SJCRH30 (cell line): ENCODE measurements at regions not wholly inside any gene's neighbourhood (a gene's known extent, or its start where the extent isn't known, plus 50 kb on each side); places are given as distances from the start of the nearest gene placed in this dataset.

ENCODE experiments used
- DNase-seq, 2 experiments: peaks; one replicate each; pipeline ENCODE4 v3.0.0-alpha.2; 2015 to 2020
- H3K27ac ChIP-seq: fragments of 250-450 bp; sonication (Bioruptor Pico); 2 replicates; pipeline ENCODE4 v1.5.1; 2020; ENCODE audit warnings: mild to moderate bottlenecking, moderate library complexity
- H3K27me3 ChIP-seq: fragments of 250-450 bp; sonication (Bioruptor Pico); 2 replicates; pipeline ENCODE4 v1.5.1; 2020; ENCODE audit warnings: mild to moderate bottlenecking, moderate library complexity
- H3K36me3 ChIP-seq: fragments of 250-450 bp; sonication (Bioruptor Pico); 2 replicates; pipeline ENCODE4 v1.5.1; 2020; ENCODE audit warnings: mild to moderate bottlenecking, moderate library complexity
- H3K4me1 ChIP-seq: fragments of 250-450 bp; sonication (Bioruptor Pico); 2 replicates; pipeline ENCODE4 v1.5.1; 2020; ENCODE audit warnings: mild to moderate bottlenecking, moderate library complexity
- H3K4me3 ChIP-seq: fragments of 250-450 bp; sonication (Bioruptor Pico); 2 replicates; pipeline ENCODE4 v1.5.1; 2020; ENCODE audit warnings: mild to moderate bottlenecking, moderate library complexity
- H3K9me3 ChIP-seq: fragments of 250-450 bp; sonication (Bioruptor Pico); replicated peaks from 2 replicates; pipeline ENCODE4 v1.5.1; 2020; ENCODE audit warnings: mild to moderate bottlenecking, moderate library complexity

- no peak for DNase-seq
- Histone ChIP-seq H3K4me3 (no peak overlapping the region), H3K4me1 (no peaks in the 10 kb centered on the region)
Measured at GRCh38 chr21:41650526-41651145, 116.2 kb downstream of the RIPK4 start.

GRCh38 chr21:41648591-41649031 is 118.2 kb downstream of the RIPK4 start:
- Histone ChIP-seq H3K9me3 (no peaks in the 10 kb centered on the region), H3K4me1 (peaks cover 2% of the 10 kb centered on the region; the same call in 1 of the 2 replicates), H3K36me3 (no peaks in the 10 kb centered on the region), H3K4me3 (no peak overlapping the region), H3K27ac (no peak overlapping the region), H3K27me3 (no peaks in the 10 kb centered on the region)
- DNase-seq, result no peak

More at GRCh38 chr21:41650526-41651145, 116.2 kb downstream of the RIPK4 start:
- no peak overlapping the region for H3K27ac ChIP-seq
- no peaks in the 10 kb centered on the region for H3K36me3 ChIP-seq
- no peaks in the 10 kb centered on the region for H3K27me3 ChIP-seq
- no peaks in the 10 kb centered on the region for H3K9me3 ChIP-seq

DNA sequence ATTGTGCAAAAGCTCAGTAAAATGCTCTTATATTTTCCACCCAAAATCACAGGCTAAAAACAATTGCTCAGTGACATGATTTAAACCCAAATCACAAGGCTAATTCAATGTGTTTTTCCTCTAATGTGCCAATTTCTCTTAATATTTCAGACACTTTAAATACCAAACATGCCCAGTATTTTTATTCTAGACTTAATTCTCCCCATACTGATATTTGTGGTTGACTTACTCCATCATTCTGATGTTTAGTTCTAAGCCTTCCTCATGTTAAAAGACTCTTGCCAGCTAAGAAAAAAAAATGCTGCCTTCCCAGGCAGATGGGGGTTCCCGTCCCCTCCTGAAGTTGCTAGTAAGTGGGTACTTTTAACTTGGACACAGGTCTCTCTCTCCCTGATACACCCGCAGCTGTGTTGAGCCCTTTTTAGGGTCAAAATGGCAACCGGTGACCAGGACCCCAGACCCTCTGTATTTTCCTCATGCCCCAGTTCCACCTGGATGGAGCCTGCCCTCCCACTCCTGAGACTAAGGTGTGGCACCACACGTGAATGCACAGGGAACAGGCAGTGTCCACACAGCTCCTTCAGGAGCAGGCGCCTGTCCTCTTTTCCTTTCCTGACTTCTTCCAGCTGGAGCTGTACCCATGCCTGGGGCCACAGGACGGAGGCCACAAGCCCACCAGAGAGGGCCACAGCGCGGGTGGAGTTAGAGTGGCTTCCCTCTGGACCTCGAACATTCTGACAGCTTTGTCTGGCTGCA is 118.9 kb downstream of the RIPK4 start:
- Histone ChIP-seq H3K36me3 (no peaks in the 10 kb centered on the region), H3K27ac (no peak overlapping the region), H3K27me3 (no peaks in the 10 kb centered on the region), H3K9me3 (no peaks in the 10 kb centered on the region), H3K4me3 (no peak overlapping the region), H3K4me1 (peaks cover 4% of the 10 kb centered on the region; the same call in 1 of the 2 replicates)
- no peak for DNase-seq

DNA sequence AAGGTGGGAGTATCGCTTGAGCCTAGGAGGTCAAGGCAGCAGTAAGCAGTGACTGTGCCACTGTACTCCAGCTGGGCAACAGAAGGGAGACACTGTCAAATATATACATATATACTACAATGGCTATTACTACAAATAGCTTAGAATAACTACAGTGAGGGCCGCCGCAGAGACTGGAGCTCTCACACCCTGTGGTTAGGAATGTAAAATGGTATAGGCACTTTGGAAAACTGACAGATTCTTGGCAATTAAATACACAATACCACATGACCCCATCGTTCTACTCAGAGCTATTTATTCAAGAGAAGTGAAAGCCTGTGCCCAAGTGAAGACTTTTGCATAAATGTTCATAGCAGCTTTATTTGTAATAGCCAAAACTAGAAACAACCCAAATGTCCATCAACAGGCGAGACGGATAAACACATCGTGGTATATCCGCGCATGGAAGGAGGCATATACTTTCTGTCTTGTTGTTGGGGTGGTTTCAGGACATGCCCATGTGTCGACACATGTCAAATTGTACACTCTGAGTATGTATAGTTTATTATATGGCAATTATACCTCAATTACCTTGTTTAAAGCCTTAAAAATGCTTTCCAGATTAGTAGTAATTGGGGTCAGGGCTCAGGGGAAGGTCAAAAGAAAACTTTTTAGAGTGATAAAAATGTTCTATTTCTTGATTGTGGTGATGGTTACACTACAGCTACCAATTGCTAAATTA is 123.4 kb downstream of the RIPK4 start:
- no peak overlapping the region for H3K27ac ChIP-seq
- peaks cover 10% of the 10 kb centered on the region for H3K4me1 ChIP-seq
- DNase-seq, result no peak

DNA sequence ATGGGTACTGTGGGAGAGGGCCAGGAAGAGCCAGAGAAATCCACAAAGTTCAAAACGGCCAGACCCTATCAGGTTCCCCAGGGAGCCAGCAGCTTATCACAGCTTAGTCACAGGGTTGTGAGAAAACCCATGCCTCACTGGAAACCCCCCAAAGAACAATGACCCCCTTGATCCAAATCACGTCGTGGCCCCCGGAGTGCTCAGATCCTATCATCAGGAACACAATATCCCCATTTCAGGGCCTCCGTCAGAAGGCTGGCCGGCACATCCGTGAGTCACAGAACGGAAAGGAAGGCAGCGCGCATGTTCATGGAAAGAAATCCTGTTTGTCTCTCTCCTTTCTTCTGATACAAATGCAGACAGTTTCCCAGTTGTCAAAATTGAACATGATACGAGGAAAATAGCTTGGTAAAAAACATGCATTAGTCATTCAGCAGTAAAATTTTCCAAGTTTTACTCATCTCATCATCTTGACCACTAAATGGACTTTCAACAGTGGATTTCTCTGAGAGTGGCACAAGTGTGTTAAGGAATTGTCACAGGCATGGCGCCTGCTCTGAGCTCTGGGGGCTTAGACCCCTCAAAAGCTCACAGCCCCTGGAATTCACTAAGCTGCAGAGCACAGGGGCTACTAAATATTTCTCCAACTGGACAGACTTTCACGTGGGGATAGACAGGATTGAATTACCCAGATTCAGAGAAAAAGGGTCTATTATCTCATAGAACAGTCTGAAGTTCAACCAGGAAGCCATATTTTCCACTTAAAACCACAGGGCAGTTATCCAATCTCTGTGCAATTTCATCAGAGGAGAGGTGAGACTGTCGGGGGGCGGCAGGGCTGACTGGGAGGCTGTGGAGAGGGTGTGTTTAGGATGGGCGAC is 124.8 kb downstream of the RIPK4 start:
- no peaks in the 10 kb centered on the region for H3K36me3 ChIP-seq
- peaks cover 10% of the 10 kb centered on the region for H3K4me1 ChIP-seq
- peak overlapping the region; percentile 52 for H3K27ac ChIP-seq
- H3K9me3 ChIP-seq, result no peaks in the 10 kb centered on the region
- peak; percentile 50 to 71 for DNase-seq
- H3K4me3 ChIP-seq, result peak overlapping the region; percentile 29
- no peaks in the 10 kb centered on the region for H3K27me3 ChIP-seq

More for the DNA sequence above, 123.4 kb downstream of the RIPK4 start:
- no peaks in the 10 kb centered on the region for H3K27me3 ChIP-seq
- H3K36me3 ChIP-seq, result no peaks in the 10 kb centered on the region
- H3K9me3 ChIP-seq, result no peaks in the 10 kb centered on the region
- no peak overlapping the region for H3K4me3 ChIP-seq

DNA sequence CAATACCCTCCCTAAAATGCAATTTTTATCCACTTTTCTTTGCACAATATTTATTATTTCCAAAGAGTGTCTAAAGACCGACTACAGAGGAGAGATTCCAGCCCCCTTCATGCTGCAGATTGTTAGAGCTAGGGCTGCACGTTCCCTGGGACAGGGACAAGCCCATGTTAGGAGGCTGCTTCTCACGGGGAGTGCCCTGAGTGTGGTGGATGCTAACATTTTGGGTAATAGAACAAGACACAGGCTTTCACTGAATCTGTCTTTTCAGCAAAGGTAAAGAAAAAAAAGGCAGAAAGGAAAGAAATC is 125.4 kb downstream of the RIPK4 start:
- H3K9me3 ChIP-seq, result no peaks in the 10 kb centered on the region
- no peak for DNase-seq
- no peaks in the 10 kb centered on the region for H3K27me3 ChIP-seq
- H3K4me1 ChIP-seq, result peaks cover 10% of the 10 kb centered on the region
- no peaks in the 10 kb centered on the region for H3K36me3 ChIP-seq
- H3K27ac ChIP-seq, result peak overlapping the region; percentile 52; the same call in 1 of the 2 replicates
- peak overlapping the region; percentile 29; the same call in 1 of the 2 replicates for H3K4me3 ChIP-seq

DNA sequence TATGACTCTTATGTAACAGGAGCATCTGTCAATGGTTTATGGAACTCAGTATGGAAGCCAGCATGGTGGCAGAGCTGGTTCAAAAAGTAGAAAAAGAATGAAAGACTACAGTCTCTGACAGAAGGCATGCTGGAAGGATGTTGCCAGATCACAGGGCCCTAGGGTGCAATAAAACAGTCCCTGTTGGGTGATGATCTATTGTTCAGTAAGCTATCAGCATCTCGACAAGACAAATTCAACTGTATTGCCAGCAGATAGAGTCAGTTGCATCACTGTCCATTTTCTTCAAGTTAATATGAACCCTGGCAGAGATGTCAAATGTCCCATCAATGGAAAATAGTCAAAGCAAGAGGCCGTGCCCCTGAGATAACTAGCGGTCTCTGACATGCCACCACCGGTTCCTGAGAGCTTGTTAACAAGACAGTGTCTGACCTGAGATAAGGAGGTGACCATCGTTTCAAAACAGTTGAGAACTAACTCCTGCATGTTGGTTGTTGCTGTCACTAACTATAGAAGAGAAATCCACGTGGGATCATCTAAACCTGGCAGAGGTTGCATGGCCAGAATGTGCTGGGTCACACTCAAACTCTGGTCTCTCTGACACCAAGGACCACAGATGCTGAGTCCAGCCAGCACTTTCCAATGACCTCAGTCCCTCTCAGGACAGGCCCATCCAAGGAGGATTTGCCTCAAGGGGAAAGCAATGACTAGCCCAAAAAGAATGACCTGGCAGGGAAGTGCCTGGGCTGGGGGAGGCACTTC is 125.9 kb downstream of the RIPK4 start:
- no peaks in the 10 kb centered on the region for H3K27me3 ChIP-seq
- DNase-seq, result no peak
- no peaks in the 10 kb centered on the region for H3K36me3 ChIP-seq
- peaks cover 10% of the 10 kb centered on the region for H3K4me1 ChIP-seq
- peak overlapping the region; percentile 52; the same call in 1 of the 2 replicates for H3K27ac ChIP-seq
- H3K4me3 ChIP-seq, result no peak overlapping the region
- H3K9me3 ChIP-seq, result no peaks in the 10 kb centered on the region

DNA sequence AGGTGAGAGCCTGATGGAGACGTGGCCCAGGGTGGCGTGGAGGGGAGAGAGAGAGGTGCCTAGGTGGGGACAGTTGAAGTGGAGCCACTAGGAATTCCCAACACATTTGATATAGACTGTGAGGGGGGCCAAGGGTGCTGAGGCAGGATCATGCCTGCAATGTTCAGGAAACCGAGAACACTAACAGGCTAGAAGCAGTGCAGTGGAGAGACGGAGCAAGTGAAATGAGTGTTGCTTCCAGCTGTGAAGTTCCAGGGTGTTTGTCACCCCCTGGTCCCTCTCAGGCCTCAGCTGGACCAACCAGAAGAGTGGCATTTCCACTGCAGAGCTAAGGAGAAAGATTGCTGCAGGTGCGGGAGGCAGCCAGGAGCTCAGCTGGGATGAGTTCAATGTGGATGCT is 127.1 kb downstream of the RIPK4 start:
- Histone ChIP-seq H3K27me3 (no peaks in the 10 kb centered on the region), H3K36me3 (no peaks in the 10 kb centered on the region), H3K27ac (no peak overlapping the region)

GRCh38 chr21:41639336-41639735 is 127.5 kb downstream of the RIPK4 start:
- Histone ChIP-seq H3K27ac (no peak overlapping the region), H3K4me1 (peaks cover 10% of the 10 kb centered on the region), H3K4me3 (no peak overlapping the region), H3K27me3 (no peaks in the 10 kb centered on the region), H3K9me3 (no peaks in the 10 kb centered on the region), H3K36me3 (no peaks in the 10 kb centered on the region)
- no peak for DNase-seq

More for the DNA sequence above, 127.1 kb downstream of the RIPK4 start:
- Histone ChIP-seq H3K9me3 (no peaks in the 10 kb centered on the region), H3K4me1 (peaks cover 10% of the 10 kb centered on the region), H3K4me3 (no peak overlapping the region)
- no peak for DNase-seq

DNA sequence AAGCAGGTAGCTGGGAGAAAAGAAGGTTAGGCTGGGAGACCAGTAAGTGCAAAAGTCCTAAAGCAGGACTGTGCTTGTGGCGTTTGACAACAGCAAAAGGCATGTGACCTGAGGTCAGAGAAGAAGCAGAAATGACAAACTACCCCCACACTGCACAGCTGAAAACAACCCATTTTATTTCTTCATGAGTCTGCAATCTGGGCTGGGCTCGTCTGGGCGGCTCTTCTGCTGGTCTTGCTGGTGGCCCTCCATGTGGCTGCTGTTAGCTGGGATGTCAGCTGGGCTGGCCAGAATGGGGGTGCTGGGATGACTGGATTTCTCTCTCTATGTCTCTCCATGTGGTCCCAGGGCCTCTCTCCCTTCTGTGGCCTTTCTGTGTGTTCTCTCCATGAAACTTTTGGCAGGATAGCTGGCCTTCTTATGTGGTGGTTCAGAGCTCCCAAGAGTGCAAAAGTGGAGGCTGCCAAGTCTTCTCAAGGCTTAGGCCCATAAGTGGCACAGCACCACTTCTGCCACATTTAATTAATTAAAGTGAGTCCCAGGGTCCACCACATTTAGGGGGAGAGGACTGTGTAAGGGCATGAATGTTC is 128.6 kb downstream of the RIPK4 start:
- no peak for DNase-seq
- Histone ChIP-seq H3K36me3 (no peaks in the 10 kb centered on the region), H3K4me3 (no peak overlapping the region), H3K27me3 (no peaks in the 10 kb centered on the region), H3K9me3 (no peaks in the 10 kb centered on the region), H3K27ac (no peak overlapping the region), H3K4me1 (peaks cover 7% of the 10 kb centered on the region)

DNA sequence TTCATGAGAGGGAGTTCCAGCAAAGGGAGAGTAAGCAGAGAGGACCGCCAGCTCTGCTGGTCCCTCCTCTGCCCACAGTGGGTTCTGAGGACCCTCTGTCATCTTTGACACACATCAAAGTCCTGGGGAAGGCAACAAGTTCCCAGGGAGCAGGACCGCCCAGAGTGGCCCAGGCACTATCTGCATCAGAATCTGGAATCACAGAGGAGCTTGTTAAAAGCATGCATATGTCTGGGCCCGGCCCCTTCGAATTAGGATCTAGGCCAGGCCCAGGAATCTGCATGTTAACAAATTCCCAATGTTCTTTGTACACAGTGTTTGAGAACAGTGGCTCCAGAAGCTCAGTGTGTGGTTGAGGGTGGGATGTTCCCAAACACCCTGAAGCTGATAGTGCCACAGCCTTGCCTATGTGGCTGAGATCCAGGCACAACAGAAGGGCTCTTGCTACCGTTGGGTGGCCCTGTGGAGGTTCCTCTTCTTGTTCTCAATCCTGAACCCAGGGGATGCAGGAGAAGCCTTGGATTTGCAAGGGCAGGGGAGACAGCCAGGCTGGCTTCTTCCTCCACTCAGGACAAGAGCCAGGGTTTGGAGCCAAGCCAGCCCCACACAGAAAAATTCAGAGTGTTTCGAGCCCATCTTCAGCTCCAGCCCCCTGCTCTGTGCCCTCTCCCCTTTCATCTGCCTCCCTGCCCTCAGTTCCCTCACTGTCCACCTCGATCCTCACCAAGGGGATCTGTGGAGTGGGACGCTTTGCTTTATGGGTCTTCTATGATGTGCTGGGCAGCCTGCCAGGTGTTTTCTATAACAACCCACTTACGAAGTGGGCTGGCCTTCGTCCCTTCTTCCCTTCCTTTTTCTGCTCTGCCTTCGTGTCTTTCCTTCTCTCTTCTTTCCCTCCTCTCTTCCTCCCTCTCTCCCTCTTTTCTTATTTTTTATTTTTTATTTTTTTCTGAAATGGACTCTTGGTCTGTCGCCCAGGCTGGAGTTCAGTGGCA is 129.0 kb upstream of the TMPRSS2 start:
- H3K27ac ChIP-seq, result no peak overlapping the region
- H3K27me3 ChIP-seq, result no peaks in the 10 kb centered on the region
- no peaks in the 10 kb centered on the region for H3K9me3 ChIP-seq
- H3K4me1 ChIP-seq, result peaks cover 7% of the 10 kb centered on the region; the same call in 1 of the 2 replicates
- no peak for DNase-seq
- no peak overlapping the region for H3K4me3 ChIP-seq
- no peaks in the 10 kb centered on the region for H3K36me3 ChIP-seq

DNA sequence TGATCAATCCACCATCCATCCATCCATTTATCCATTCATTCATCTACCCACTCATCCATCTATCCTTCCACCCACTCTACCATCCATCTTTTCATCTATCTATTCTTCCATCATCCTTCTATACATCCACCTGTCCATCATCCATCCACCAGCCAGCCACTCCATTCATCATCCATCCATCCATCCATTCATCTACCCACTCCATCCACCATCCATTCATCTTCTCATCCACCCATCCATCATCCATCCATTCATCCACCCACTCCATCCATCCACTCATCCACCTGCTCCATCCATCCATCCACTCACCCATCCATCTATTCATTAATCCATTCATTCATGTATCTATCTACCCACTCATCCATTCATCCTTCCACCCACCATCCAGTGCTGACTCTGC is 127.9 kb upstream of the TMPRSS2 start:
- Histone ChIP-seq H3K27me3 (no peaks in the 10 kb centered on the region), H3K9me3 (no peaks in the 10 kb centered on the region), H3K4me3 (no peak overlapping the region), H3K27ac (no peak overlapping the region), H3K4me1 (no peaks in the 10 kb centered on the region), H3K36me3 (no peaks in the 10 kb centered on the region)
- DNase-seq, result no peak

GRCh38 chr21:41634858-41635257 is 126.9 kb upstream of the TMPRSS2 start:
- Histone ChIP-seq H3K27me3 (no peaks in the 10 kb centered on the region), H3K9me3 (no peaks in the 10 kb centered on the region), H3K27ac (no peak overlapping the region), H3K4me1 (no peaks in the 10 kb centered on the region), H3K4me3 (no peak overlapping the region), H3K36me3 (no peaks in the 10 kb centered on the region)
- DNase-seq, result no peak
